K562 (cell line): ENCODE measurements at regions not wholly inside any gene's neighbourhood (a gene's known extent, or its start where the extent isn't known, plus 50 kb on each side); places are given as distances from the start of the nearest gene placed in this dataset. TPM values are rescaled to one million over a fixed set of nuclear protein-coding genes. Genes with fewer than 3 reads are reported as not detected.

Experiments
- small RNA-seq: library from RNA; depleted of rRNA; stranded (forward); fragments of <200 nt; gene quantifications from one replicate; pipeline ENCODE3, GENCODE V24; 2014

Small RNA genes in the stretch of these regions (small RNA-seq; reads per million reads assigned to genes)
- gene AL031777.2 (0.11 reads per million), gene HIST1H2AD (1.8 reads per million, percentile 79 among the genes with 10 or more reads in this experiment), gene HIST1H2APS3 (0.33 reads per million), gene HIST1H4G (not detected), gene LARP1P1 (not detected)
